BE2C (cell line): ENCODE measurements at regions not wholly inside any gene's neighbourhood (a gene's known extent, or its start where the extent isn't known, plus 50 kb on each side); places are given as distances from the start of the nearest gene placed in this dataset.
"Not testable (repeated sequence)": the region's sequence is repeated elsewhere in the genome, so short reads cannot be mapped to it uniquely, and the experiment has no call there.

Source experiments
- DNase-seq: peaks from one replicate; pipeline ENCODE4 v3.0.0-alpha.2; 2020
- H3K27me3 ChIP-seq: fragments of 250-450 bp; sonication (Bioruptor Pico); 2 replicates; pipeline ENCODE4 v1.5.1; 2020; ENCODE audit warnings: mild to moderate bottlenecking
- H3K36me3 ChIP-seq: fragments of 250-450 bp; sonication (Bioruptor Pico); 2 replicates; pipeline ENCODE4 v1.5.1; 2020; ENCODE audit warnings: mild to moderate bottlenecking
- H3K4me1 ChIP-seq: fragments of 250-450 bp; sonication (Bioruptor Pico); 2 replicates; pipeline ENCODE4 v1.5.1; 2020
- H3K4me3 ChIP-seq: 2 replicates; pipeline ENCODE4 v1.5.1; 2011; ENCODE audit warnings: low read depth, low read length
- H3K9me3 ChIP-seq: fragments of 250-450 bp; sonication (Bioruptor Pico); 2 replicates; pipeline ENCODE4 v1.5.1; 2020
- CTCF ChIP-seq: IDR thresholded peaks from 2 replicates; pipeline ENCODE4 v1.5.1; 2012; ENCODE audit warnings: mild to moderate bottlenecking, low read depth, low read length

DNA sequence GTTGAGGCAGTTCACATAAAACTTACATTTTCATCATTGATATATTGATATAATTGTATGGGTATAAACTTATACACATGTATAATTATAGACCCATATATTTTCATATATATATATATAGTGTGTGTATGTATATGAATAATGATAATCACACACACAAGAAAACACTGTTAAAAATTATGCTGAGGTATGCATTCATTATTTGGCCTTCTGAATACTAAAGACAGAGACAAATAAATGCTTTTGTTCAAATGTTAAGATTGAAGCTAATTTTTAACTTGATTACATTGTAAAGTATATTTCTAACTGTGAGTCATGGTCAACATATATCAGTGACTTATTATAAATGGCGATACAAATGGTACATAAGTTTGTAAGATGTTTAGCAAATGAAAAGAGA lies 888.8 kb downstream of the OTOL1 start:
- no peak for TF ChIP-seq CTCF
- H3K4me3 ChIP-seq = no peak overlapping the region

GRCh38 chr3:162390891-162391290 lies 894.3 kb downstream of the OTOL1 start:
- no peaks in the 10 kb centered on the region for H3K9me3 ChIP-seq
- H3K4me3 ChIP-seq = no peak overlapping the region
- H3K27me3 ChIP-seq = no peaks in the 10 kb centered on the region
- no peak for TF ChIP-seq CTCF
- H3K4me1 ChIP-seq = no peaks in the 10 kb centered on the region
- H3K36me3 ChIP-seq = no peaks in the 10 kb centered on the region
- no peak for DNase-seq

More for the DNA sequence above, 888.8 kb downstream of the OTOL1 start:
- Histone ChIP-seq H3K9me3 (no peaks in the 10 kb centered on the region), H3K27me3 (no peaks in the 10 kb centered on the region), H3K36me3 (no peaks in the 10 kb centered on the region), H3K4me1 (no peaks in the 10 kb centered on the region)
- no peak for DNase-seq

- Histone ChIP-seq H3K36me3 (no peaks in the 10 kb centered on the region), H3K4me1 (no peaks in the 10 kb centered on the region), H3K27me3 (no peaks in the 10 kb centered on the region), H3K9me3 (no peaks in the 10 kb centered on the region), H3K4me3 (no peak overlapping the region)
- no peak for TF ChIP-seq CTCF
- DNase-seq = no peak
Observed at GRCh38 chr3:162391301-162391700, 894.7 kb downstream of the OTOL1 start.

GRCh38 chr3:162395496-162395895 lies 898.9 kb downstream of the OTOL1 start:
- H3K4me1 ChIP-seq = no peaks in the 10 kb centered on the region
- H3K4me3 ChIP-seq = no peak overlapping the region
- TF ChIP-seq CTCF = no peak
- no peak for DNase-seq
- no peaks in the 10 kb centered on the region for H3K27me3 ChIP-seq
- no peaks in the 10 kb centered on the region for H3K36me3 ChIP-seq
- H3K9me3 ChIP-seq = no peaks in the 10 kb centered on the region

- DNase-seq = no peak
Observed at GRCh38 chr3:162398554-162398953, 901.9 kb downstream of the OTOL1 start.

DNA sequence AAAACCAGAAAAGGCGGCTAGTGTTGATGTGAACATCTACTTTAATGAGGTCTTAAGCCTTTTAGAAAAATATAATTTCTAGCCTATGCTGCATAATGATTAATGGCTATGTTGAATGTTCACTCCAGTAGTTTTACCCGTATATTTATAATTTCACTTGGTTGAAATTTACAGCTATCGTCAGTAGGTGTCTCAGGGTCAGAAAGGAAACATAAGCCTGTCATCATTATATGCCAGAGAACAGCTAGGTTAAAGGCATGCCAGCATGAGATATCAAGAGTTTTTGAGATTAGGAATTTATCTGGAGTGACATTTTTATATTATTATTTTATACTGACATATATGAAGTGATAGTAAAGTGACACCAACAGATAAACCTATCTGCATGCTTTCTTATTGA lies 904.1 kb downstream of the OTOL1 start:
- TF ChIP-seq CTCF = peak; percentile 33; the same call in 1 of the 2 replicates
- H3K4me3 ChIP-seq = no peak overlapping the region
- H3K4me1 ChIP-seq = no peaks in the 10 kb centered on the region
- DNase-seq = no peak
- no peaks in the 10 kb centered on the region for H3K9me3 ChIP-seq
- no peaks in the 10 kb centered on the region for H3K27me3 ChIP-seq
- no peaks in the 10 kb centered on the region for H3K36me3 ChIP-seq

More at GRCh38 chr3:162398554-162398953, 901.9 kb downstream of the OTOL1 start:
- Histone ChIP-seq H3K27me3 (no peaks in the 10 kb centered on the region), H3K36me3 (no peaks in the 10 kb centered on the region), H3K4me3 (no peak overlapping the region), H3K4me1 (no peaks in the 10 kb centered on the region), H3K9me3 (no peaks in the 10 kb centered on the region)
- TF ChIP-seq CTCF = no peak

- not testable (repeated sequence) for DNase-seq
Observed at GRCh38 chr3:162411556-162411955, 914.9 kb downstream of the OTOL1 start.

More at GRCh38 chr3:162411556-162411955, 914.9 kb downstream of the OTOL1 start:
- not testable (repeated sequence) for H3K4me1 ChIP-seq, H3K9me3 ChIP-seq, H3K4me3 ChIP-seq, H3K27me3 ChIP-seq, H3K36me3 ChIP-seq
